Gastrocnemius medialis (tissue), 4 donors: ENCODE measurements at regions not wholly inside any gene's neighbourhood (a gene's known extent, or its start where the extent isn't known, plus 50 kb on each side); places are given as distances from the start of the nearest gene placed in this dataset.
"Not testable (repeated sequence)": the region's sequence is repeated elsewhere in the genome, so short reads cannot be mapped to it uniquely, and the experiment has no call there.

Experiments
- ATAC-seq, 2 donors: fragments of 150-250 bp; one replicate each; pipeline ENCODE4 v1.9.1; 2016
- DNase-seq, 2 donors: peaks; one replicate each; pipeline ENCODE4 v3.0.0-alpha.2; 2019
- H3K27ac ChIP-seq, 4 donors: fragments of 200-600 bp; sonication (generic); 1 replicate in 1 of 4; 2 replicates in 3 of 4; pipeline ENCODE4 v1.5.1; 2016 to 2018; ENCODE audit warnings: mild to moderate bottlenecking in 2 of 4, moderate library complexity in 1 of 4
- H3K27me3 ChIP-seq, 3 donors: fragments of 200-600 bp; sonication (generic) in 2 of 3; 1 replicate in 1 of 3; 2 replicates in 2 of 3; pipeline versions ENCODE4 v1.5.1 to v1.6.0; 2016 to 2019; ENCODE audit warnings: mild to moderate bottlenecking in 1 of 3, moderate library complexity in 1 of 3
- H3K36me3 ChIP-seq, 2 donors: fragments of 200-600 bp; sonication (generic) in 1 of 2; one replicate each; pipeline ENCODE4 v1.5.1; 2017 to 2018
- H3K4me1 ChIP-seq, 2 donors: fragments of 200-600 bp; sonication (generic) in 1 of 2; one replicate each; pipeline ENCODE4 v1.5.1; 2016 to 2017; ENCODE audit warnings: mild to moderate bottlenecking in 2 of 2
- H3K4me3 ChIP-seq, 4 donors: fragments of 200-600 bp; sonication (generic) in 3 of 4; 1 replicate in 1 of 4; 2 replicates in 3 of 4; pipeline ENCODE4 v1.5.1; 2016 to 2019; ENCODE audit warnings: mild to moderate bottlenecking in 2 of 4
- H3K9me3 ChIP-seq, 3 donors: fragments of 200-600 bp; sonication (generic) in 2 of 3; 1 replicate in 1 of 3; 2 replicates in 2 of 3; pipeline ENCODE4 v1.5.1; 2016 to 2019
- POLR2A ChIP-seq, 2 donors: fragments of 450-650 bp; IDR thresholded peaks; one replicate each; pipeline ENCODE4 v1.6.1; 2017; ENCODE audit warnings: antibody characterized with exemption in 2 of 2, mild to moderate bottlenecking in 2 of 2, moderate library complexity in 2 of 2
- in situ Hi-C, 4 donors: fragments of 200-750 bp; cut with MboI; loops; one replicate each; pipeline versions ENCODE4 v1.15.0 to v1.8.0; 2017; ENCODE audit warnings: low sequenced_read_pairs in 4 of 4
- intact Hi-C: fragments of 100-400 bp; cut with DNase I; formaldehyde crosslinking; loops from one replicate; pipeline ENCODE4 v1.15.1; 2023; ENCODE audit warnings: low total_unique reads
- TF ChIP-seq, protein P1 (sequence below), 5 experiments: fragments of 450-650 bp in 3 of 5; fragments of 200-600 bp in 2 of 5; sonication (generic) in 2 of 5; IDR thresholded peaks in 4 of 5; conservative IDR thresholded peaks in 1 of 5; 1 replicate in 4 of 5; 2 replicates in 1 of 5; pipeline ENCODE4 v1.5.1; 2016 to 2019; ENCODE audit warnings: antibody characterized with exemption in 5 of 5, mild to moderate bottlenecking in 3 of 5, moderate library complexity in 3 of 5

- H3K27me3 ChIP-seq = no peaks in the 10 kb centered on the region
- H3K4me1 ChIP-seq = no peaks in the 10 kb centered on the region
- H3K36me3 ChIP-seq = no peaks in the 10 kb centered on the region
- H3K9me3 ChIP-seq = no peaks in the 10 kb centered on the region
- ATAC-seq (no peak), DNase-seq (no peak)
- H3K27ac ChIP-seq = no peak overlapping the region
- intact Hi-C loops (no loop called here), in situ Hi-C loops (no loop called here)
- no peak overlapping the region for H3K4me3 ChIP-seq
- TF ChIP-seq, protein P1, sequence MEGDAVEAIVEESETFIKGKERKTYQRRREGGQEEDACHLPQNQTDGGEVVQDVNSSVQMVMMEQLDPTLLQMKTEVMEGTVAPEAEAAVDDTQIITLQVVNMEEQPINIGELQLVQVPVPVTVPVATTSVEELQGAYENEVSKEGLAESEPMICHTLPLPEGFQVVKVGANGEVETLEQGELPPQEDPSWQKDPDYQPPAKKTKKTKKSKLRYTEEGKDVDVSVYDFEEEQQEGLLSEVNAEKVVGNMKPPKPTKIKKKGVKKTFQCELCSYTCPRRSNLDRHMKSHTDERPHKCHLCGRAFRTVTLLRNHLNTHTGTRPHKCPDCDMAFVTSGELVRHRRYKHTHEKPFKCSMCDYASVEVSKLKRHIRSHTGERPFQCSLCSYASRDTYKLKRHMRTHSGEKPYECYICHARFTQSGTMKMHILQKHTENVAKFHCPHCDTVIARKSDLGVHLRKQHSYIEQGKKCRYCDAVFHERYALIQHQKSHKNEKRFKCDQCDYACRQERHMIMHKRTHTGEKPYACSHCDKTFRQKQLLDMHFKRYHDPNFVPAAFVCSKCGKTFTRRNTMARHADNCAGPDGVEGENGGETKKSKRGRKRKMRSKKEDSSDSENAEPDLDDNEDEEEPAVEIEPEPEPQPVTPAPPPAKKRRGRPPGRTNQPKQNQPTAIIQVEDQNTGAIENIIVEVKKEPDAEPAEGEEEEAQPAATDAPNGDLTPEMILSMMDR (IDR thresholded peaks at IDR 0.05 in 4 of 5, conservative IDR thresholded peaks at IDR 0.05 in 1 of 5) = no peak
- no peak for TF ChIP-seq POLR2A (IDR thresholded peaks at IDR 0.05)
Observed at GRCh38 chr9:68627594-68627993, 77.4 kb upstream of the PIP5K1B start.

DNA sequence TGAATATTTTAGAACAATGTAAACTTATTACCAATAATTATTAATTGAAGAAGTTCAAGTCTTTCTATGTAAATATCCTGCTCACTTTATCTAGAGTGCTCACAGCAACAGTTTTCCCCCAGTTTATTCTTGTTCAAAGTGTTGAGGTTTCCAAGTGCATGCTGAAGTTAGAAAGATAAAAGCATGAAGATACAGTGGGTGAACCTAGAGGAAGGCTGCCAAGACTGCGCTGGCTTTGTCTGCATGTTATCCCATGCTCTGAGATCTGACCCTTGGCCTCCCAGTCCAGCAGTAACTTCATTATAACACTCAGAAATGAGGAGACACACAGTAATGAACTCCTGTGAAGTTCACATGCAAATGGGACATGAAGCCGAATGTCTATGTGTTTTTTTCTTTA, 76.0 kb upstream of the PIP5K1B start:
- ATAC-seq (no peak), DNase-seq (no peak)
- in situ Hi-C loops (no loop called here), intact Hi-C loops (no loop called here)
- no peaks in the 10 kb centered on the region for H3K4me1 ChIP-seq
- no peak overlapping the region for H3K4me3 ChIP-seq
- no peak for TF ChIP-seq POLR2A (IDR thresholded peaks at IDR 0.05)
- TF ChIP-seq, protein P1 (IDR thresholded peaks at IDR 0.05 in 4 of 5, conservative IDR thresholded peaks at IDR 0.05 in 1 of 5) = no peak
- H3K36me3 ChIP-seq = no peaks in the 10 kb centered on the region
- no peak overlapping the region for H3K27ac ChIP-seq
- H3K27me3 ChIP-seq = no peaks in the 10 kb centered on the region
- H3K9me3 ChIP-seq = no peaks in the 10 kb centered on the region

GRCh38 chr9:68631811-68632210, 73.2 kb upstream of the PIP5K1B start:
- Histone ChIP-seq H3K4me1 (no peaks in the 10 kb centered on the region), H3K4me3 (no peak overlapping the region), H3K36me3 (no peaks in the 10 kb centered on the region), H3K27me3 (no peaks in the 10 kb centered on the region), H3K27ac (no peak overlapping the region), H3K9me3 (no peaks in the 10 kb centered on the region)
- in situ Hi-C loops (no loop called here), intact Hi-C loops (no loop called here)
- TF ChIP-seq POLR2A (IDR thresholded peaks at IDR 0.05) = no peak
- TF ChIP-seq, protein P1 (IDR thresholded peaks at IDR 0.05 in 4 of 5, conservative IDR thresholded peaks at IDR 0.05 in 1 of 5) = no peak
- ATAC-seq (no peak), DNase-seq (no peak)

DNA sequence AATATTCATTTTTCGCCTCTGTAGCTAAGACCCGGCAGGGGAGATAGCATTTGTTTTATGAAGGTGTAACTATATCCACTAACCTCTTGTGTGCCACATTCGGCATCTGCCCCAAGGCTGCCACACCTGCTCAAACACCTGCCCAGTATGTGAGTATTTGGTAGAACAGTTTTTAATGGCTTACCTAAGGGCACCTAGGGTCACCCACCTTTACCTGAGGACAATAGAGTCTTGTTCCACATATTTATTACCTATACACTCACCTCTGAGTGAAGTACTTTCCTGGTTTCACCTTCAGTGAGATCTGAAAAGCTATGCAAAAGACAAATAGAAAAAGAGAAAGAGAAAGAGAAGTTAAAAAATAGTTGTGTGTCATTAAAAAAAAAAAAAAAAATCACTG, 68.0 kb upstream of the PIP5K1B start:
- in situ Hi-C loops = no loop called here
- Histone ChIP-seq H3K9me3 (no peaks in the 10 kb centered on the region), H3K4me3 (no peak overlapping the region), H3K36me3 (no peaks in the 10 kb centered on the region), H3K4me1 (no peaks in the 10 kb centered on the region), H3K27ac (no peak overlapping the region), H3K27me3 (no peaks in the 10 kb centered on the region)
- ATAC-seq = no peak
- TF ChIP-seq POLR2A (IDR thresholded peaks at IDR 0.05) = no peak
- TF ChIP-seq, protein P1 (IDR thresholded peaks at IDR 0.05 in 4 of 5, conservative IDR thresholded peaks at IDR 0.05 in 1 of 5) = no peak
- intact Hi-C loops = no loop called here
- no peak for DNase-seq

DNA sequence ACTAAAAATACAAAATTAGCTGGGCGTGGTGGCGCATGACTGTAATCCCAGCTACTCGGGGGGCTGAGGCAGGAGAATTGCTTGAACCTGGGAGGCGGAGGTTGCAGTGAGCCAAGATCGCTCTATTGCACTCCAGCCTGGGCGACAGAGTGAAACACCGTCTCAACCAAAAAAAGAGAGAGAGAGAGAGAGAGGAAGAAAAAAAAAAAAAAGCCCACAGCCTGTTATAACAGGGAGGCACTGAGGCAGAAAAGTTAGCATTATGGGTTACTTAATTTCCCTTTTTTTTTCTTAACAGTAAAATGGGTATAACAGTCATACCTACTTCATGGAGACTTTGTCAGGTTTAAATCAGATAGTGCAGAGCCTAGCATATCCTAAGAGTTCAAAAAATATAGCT, 65.8 kb upstream of the PIP5K1B start:
- ATAC-seq, DNase-seq, H3K36me3 ChIP-seq, intact Hi-C loops, H3K27me3 ChIP-seq, H3K4me1 ChIP-seq, H3K9me3 ChIP-seq, H3K4me3 ChIP-seq, in situ Hi-C loops, H3K27ac ChIP-seq: not testable (repeated sequence)
